Heart right ventricle (tissue), 16 donors: ENCODE measurements at regions not wholly inside any gene's neighbourhood (a gene's known extent, or its start where the extent isn't known, plus 50 kb on each side); places are given as distances from the start of the nearest gene placed in this dataset.

Experiments used
- ATAC-seq, 8 donors: fragments of 200-7000 bp; cut with Tn5 transposase; one replicate each; pipeline ENCODE4 v1.9.1; 2020; ENCODE audit warnings: mild to moderate bottlenecking in 8 of 8, moderate library complexity in 8 of 8, moderate number of reproducible peaks in 1 of 8
- DNase-seq, 2 donors: peaks; one replicate each; pipeline ENCODE4 v3.0.0-alpha.2; 2020
- H3K27ac ChIP-seq, 10 donors: fragments of 200-600 bp; sonication (generic) in 2 of 10; one replicate each; pipeline versions ENCODE4 v1.5.0 to v1.8.0; 2020 to 2022; ENCODE audit warnings: mild to moderate bottlenecking in 3 of 10
- H3K27me3 ChIP-seq, 7 donors: fragments of 200-600 bp; one replicate each; pipeline ENCODE4 v1.8.0; 2021 to 2022; ENCODE audit warnings: mild to moderate bottlenecking in 2 of 7
- H3K36me3 ChIP-seq, 9 donors: fragments of 200-600 bp; sonication (generic) in 1 of 9; one replicate each; pipeline versions ENCODE4 v1.5.0 to v1.8.0; 2020 to 2022; ENCODE audit warnings: mild to moderate bottlenecking in 2 of 9
- H3K4me1 ChIP-seq, 9 donors: fragments of 200-600 bp; sonication (generic) in 1 of 9; one replicate each; pipeline versions ENCODE4 v1.5.0 to v1.8.0; 2020 to 2022; ENCODE audit warnings: mild to moderate bottlenecking in 4 of 9
- H3K4me3 ChIP-seq, 10 donors: fragments of 200-600 bp; sonication (generic) in 2 of 10; one replicate each; pipeline versions ENCODE4 v1.5.0 to v1.8.0; 2020 to 2022; ENCODE audit warnings: mild to moderate bottlenecking in 7 of 10, moderate library complexity in 2 of 10
- H3K9me3 ChIP-seq, 11 donors: fragments of 200-600 bp in 10 of 11; sonication (generic) in 2 of 11; one replicate each; pipeline versions ENCODE4 v1.5.0 to v1.8.0; 2013 to 2022; ENCODE audit warnings: mild to moderate bottlenecking in 2 of 11, control low read depth in 1 of 11, moderate library complexity in 1 of 11
- WGBS, 2 donors: extraction: QIAGEN DNeasy Blood & Tissue Kit; methylation state at CpG; one replicate each; pipeline ENCODE4 v1.1.7; 2013; ENCODE audit warnings: inconsistent platforms in 1 of 2; 5-methylcytosine and 5-hydroxymethylcytosine counted together
- intact Hi-C, 10 donors: fragments of 100-400 bp; cut with DNase I; formaldehyde crosslinking; loops; one replicate each; pipeline versions ENCODE4 v1.11.1 to v1.14.2; 2022
- TF ChIP-seq, protein P1 (sequence below), 9 donors: fragments of 200-600 bp; sonication (generic) in 2 of 9; IDR thresholded peaks; one replicate each; pipeline versions ENCODE4 v1.5.0 to v1.8.0; 2021 to 2022; ENCODE audit warnings: antibody characterized with exemption in 9 of 9, mild to moderate bottlenecking in 5 of 9, moderate library complexity in 1 of 9
- donor health status: Arrhythmogenic right ventricular cardiomyopathy.
- donor health status: ischemic (EF 13 %, LVEDD 7.1; RV severe dilation, severe dysfunction).
- donor health status: healthy with polysubstance abuse.
- donor health status: DM: no; HTN: yes; CAD: no.
- donor health status: DM: no; HTN: no; CAD: no.
- donor health status: ischemic (EF 25% LVEDD 6.9; RV normal size, moderate dysfunction).
- donor health status: ischemic (EF 25% LVEDD 5.7; RV mildly dilated, moderate dysfunction).
- donor health status: healthy.
- donor health status: DM: yes; HTN: yes; CAD: no.
- donor health status: Ischemic cardiomyopathy.
- donor health status: ischemic (EF 35%, LVEDD 5.7; RV mildly dilated, moderate dysfunction).
- donor health status: nonischemic (EF 11% LVEDD 7.7; RV severe dilation, severe dysfunction).
- donor health status: DM: yes; HTN: yes; CAD: no.
- donor health status: PGD.
- donor health status: ischemic (EF 29% LVEDD 5.4; RV normal size, mild dysfunction).
- donor health status: nonischemic (EF 23%, LVEDD 6.1; RV moderate dilation, normal function).

DNA sequence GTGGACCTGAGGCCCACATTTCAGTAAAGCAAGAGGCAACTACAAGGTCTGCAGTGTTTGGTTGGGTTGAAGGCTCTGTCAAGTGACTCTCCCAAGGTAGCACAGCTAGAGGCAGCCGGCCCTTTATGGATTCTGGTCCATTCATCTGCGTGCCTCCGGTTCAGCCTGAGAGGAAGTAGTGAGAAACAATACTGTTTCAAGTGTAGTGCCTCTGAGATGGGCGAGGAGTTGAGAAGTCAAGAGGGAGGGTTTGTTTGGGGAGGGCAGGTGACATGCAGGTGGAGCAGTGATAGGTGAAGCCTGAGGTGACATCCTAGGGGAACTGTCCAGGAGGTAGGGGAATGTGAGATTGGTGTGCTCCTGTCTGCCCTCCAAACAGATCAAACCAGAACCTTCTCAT is 933.5 kb downstream of the VRK1 start:
- WGBS, 2 donors: 82 to 86% methylated on average over 4 of the region's 4 CpGs
- no peak overlapping the region for H3K27ac ChIP-seq
- H3K4me3 ChIP-seq: no peak overlapping the region
- TF ChIP-seq, protein P1, sequence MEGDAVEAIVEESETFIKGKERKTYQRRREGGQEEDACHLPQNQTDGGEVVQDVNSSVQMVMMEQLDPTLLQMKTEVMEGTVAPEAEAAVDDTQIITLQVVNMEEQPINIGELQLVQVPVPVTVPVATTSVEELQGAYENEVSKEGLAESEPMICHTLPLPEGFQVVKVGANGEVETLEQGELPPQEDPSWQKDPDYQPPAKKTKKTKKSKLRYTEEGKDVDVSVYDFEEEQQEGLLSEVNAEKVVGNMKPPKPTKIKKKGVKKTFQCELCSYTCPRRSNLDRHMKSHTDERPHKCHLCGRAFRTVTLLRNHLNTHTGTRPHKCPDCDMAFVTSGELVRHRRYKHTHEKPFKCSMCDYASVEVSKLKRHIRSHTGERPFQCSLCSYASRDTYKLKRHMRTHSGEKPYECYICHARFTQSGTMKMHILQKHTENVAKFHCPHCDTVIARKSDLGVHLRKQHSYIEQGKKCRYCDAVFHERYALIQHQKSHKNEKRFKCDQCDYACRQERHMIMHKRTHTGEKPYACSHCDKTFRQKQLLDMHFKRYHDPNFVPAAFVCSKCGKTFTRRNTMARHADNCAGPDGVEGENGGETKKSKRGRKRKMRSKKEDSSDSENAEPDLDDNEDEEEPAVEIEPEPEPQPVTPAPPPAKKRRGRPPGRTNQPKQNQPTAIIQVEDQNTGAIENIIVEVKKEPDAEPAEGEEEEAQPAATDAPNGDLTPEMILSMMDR (IDR thresholded peaks at IDR 0.05): no peak
- no peaks in the 10 kb centered on the region for H3K36me3 ChIP-seq
- no peak for DNase-seq
- H3K4me1 ChIP-seq: no peaks in the 10 kb centered on the region
- intact Hi-C loops: no loop called here
- no peak for ATAC-seq
- no peaks in the 10 kb centered on the region for H3K9me3 ChIP-seq
- H3K27me3 ChIP-seq: peaks cover 0 to 4% (median 0%) of the 10 kb centered on the region in 7 donors

DNA sequence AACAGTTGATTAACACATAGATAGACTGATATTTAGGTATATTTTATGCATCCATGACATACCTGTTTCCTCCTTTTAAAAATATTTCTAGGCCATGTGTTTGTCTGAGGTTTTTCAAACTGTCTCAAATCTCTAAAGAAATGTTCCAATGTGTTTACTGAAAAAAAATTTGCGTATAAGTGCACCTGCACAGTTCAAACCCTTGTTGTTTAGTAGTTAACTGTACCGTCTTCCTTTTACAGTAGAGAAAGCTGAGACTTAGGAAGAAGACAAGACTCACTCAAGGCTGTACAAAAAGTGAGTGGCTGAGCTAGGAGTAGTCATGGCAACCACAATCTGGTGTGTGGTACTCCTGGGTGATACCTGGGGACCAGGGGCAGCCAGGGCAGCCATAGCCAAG is 934.6 kb downstream of the VRK1 start:
- Histone ChIP-seq H3K4me3 (no peak overlapping the region), H3K27me3 (peaks cover 0 to 4% (median 0%) of the 10 kb centered on the region in 7 donors), H3K27ac (no peak overlapping the region), H3K36me3 (no peaks in the 10 kb centered on the region), H3K9me3 (no peaks in the 10 kb centered on the region), H3K4me1 (no peaks in the 10 kb centered on the region)
- 87 to 89% methylated on average over 2 of the region's 2 CpGs for WGBS, 2 donors
- ATAC-seq (no peak), DNase-seq (no peak)
- TF ChIP-seq, protein P1 (IDR thresholded peaks at IDR 0.05): no peak
- intact Hi-C loops: no loop called here

DNA sequence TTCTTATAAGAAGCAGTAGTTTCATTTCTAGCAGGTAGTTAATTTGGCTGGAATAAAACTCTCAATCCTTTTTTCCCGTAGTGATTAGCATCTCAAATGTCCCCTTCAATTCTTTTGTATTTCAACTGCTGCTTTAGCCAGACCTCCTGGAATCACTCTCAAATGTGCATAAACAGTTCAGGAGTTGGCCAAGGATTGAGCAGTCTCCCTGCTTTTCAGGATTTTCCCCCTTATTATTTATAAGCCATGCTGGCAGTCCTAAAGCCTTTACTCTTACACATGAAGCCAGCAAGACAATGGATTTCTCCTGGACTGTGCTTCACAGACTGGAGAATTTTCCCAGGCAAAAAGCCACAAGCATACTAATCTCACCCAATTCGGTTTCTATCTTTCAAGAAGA is 950.1 kb downstream of the VRK1 start:
- H3K4me1 ChIP-seq: no peaks in the 10 kb centered on the region
- no peaks in the 10 kb centered on the region for H3K27me3 ChIP-seq
- H3K27ac ChIP-seq: no peak overlapping the region
- ATAC-seq: no peak
- WGBS, 2 donors: 30 to 57% methylated on average over 2 of the region's 2 CpGs
- H3K9me3 ChIP-seq: peaks cover 0 to 9% (median 0%) of the 10 kb centered on the region in 11 donors
- DNase-seq: no peak
- H3K36me3 ChIP-seq: no peaks in the 10 kb centered on the region
- intact Hi-C loops: no loop called here
- no peak overlapping the region for H3K4me3 ChIP-seq
- TF ChIP-seq, protein P1 (IDR thresholded peaks at IDR 0.05): no peak

DNA sequence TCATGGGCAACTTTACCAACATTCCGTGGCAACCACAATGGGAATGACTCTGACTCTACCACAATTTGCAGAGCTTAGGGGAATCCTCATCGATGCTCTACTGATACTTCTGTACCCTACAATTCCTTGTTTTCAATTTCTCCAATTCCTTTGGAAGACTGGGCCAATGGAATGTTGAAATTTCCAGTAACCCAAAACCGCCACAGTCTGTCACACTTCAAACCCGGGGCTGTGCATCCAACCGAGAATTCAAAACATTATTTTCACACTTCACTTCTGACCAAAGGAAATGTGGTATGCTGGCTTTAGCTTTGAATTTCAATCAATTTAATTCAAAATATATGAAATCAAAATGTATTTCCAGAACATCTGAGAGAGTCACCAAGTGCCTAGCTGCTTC is 951.4 kb downstream of the VRK1 start:
- Histone ChIP-seq H3K9me3 (peaks cover 0 to 9% (median 0%) of the 10 kb centered on the region in 11 donors), H3K36me3 (no peaks in the 10 kb centered on the region), H3K4me3 (no peak overlapping the region), H3K27me3 (no peaks in the 10 kb centered on the region), H3K4me1 (no peaks in the 10 kb centered on the region), H3K27ac (no peak overlapping the region)
- DNase-seq (no peak), ATAC-seq (no peak)
- intact Hi-C loops: no loop called here
- TF ChIP-seq, protein P1 (IDR thresholded peaks at IDR 0.05): no peak
- 71 to 84% methylated on average over 5 of the region's 5 CpGs for WGBS, 2 donors
